ENCODE measurements at regions not wholly inside any gene's neighbourhood (a gene's known extent, or its start where the extent isn't known, plus 50 kb on each side); places are given as distances from the start of the nearest gene placed in this dataset.
A peak's percentile ranks its signal among the peaks of the same experiment; 100 is the strongest.

- DNase-seq (ENCODE audit: low read depth, low spot score), result peak; percentile 45
- Histone ChIP-seq H3K9me3 (ENCODE audit: control insufficient read depth, insufficient read depth, low read length) (no peaks in the 10 kb centered on the region), H3K27me3 (ENCODE audit: control insufficient read depth, insufficient read depth, low read length) (no peaks in the 10 kb centered on the region), H3K4me1 (ENCODE audit: control insufficient read depth, insufficient read depth, low read length) (no peaks in the 10 kb centered on the region), H3K36me3 (ENCODE audit: control insufficient read depth, insufficient read depth, low read length) (no peaks in the 10 kb centered on the region), H3K4me3 (ENCODE audit: low read length) (no peak overlapping the region), H3K27ac (ENCODE audit: low read length) (no peak overlapping the region)
- WGBS (ENCODE audit: insufficient coverage, insufficient read length), result no CpG with 5 or more reads among the region's 8 CpGs
Observed at GRCh38 chr12:91355150-91356006, 172.8 kb upstream of the DCN start.

- Histone ChIP-seq H3K27ac (ENCODE audit: low read length) (no peak overlapping the region), H3K36me3 (ENCODE audit: control insufficient read depth, insufficient read depth, low read length) (no peaks in the 10 kb centered on the region), H3K4me1 (ENCODE audit: control insufficient read depth, insufficient read depth, low read length) (no peaks in the 10 kb centered on the region), H3K27me3 (ENCODE audit: control insufficient read depth, insufficient read depth, low read length) (no peaks in the 10 kb centered on the region), H3K9me3 (ENCODE audit: control insufficient read depth, insufficient read depth, low read length) (no peaks in the 10 kb centered on the region), H3K4me3 (ENCODE audit: low read length) (no peak overlapping the region)
- WGBS (ENCODE audit: insufficient coverage, insufficient read length), result no CpG with 5 or more reads among the region's 1 CpG
- no peak for DNase-seq (ENCODE audit: low read depth, low spot score)
Observed at GRCh38 chr12:91353266-91353665, 170.6 kb upstream of the DCN start.

GRCh38 chr12:91349476-91349875 is 166.9 kb upstream of the DCN start:
- no peaks in the 10 kb centered on the region for H3K4me1 ChIP-seq (ENCODE audit: control insufficient read depth, insufficient read depth, low read length)
- H3K27me3 ChIP-seq (ENCODE audit: control insufficient read depth, insufficient read depth, low read length), result no peaks in the 10 kb centered on the region
- WGBS (ENCODE audit: insufficient coverage, insufficient read length), result no CpG with 5 or more reads among the region's 2 CpGs
- H3K36me3 ChIP-seq (ENCODE audit: control insufficient read depth, insufficient read depth, low read length), result no peaks in the 10 kb centered on the region
- no peak overlapping the region for H3K27ac ChIP-seq (ENCODE audit: low read length)
- no peak for DNase-seq (ENCODE audit: low read depth, low spot score)
- H3K9me3 ChIP-seq (ENCODE audit: control insufficient read depth, insufficient read depth, low read length), result no peaks in the 10 kb centered on the region
- H3K4me3 ChIP-seq (ENCODE audit: low read length), result no peak overlapping the region

- Histone ChIP-seq H3K36me3 (ENCODE audit: control insufficient read depth, insufficient read depth, low read length) (no peaks in the 10 kb centered on the region), H3K4me1 (ENCODE audit: control insufficient read depth, insufficient read depth, low read length) (no peaks in the 10 kb centered on the region), H3K27ac (ENCODE audit: low read length) (no peak overlapping the region), H3K27me3 (ENCODE audit: control insufficient read depth, insufficient read depth, low read length) (no peaks in the 10 kb centered on the region), H3K4me3 (ENCODE audit: low read length) (no peak overlapping the region), H3K9me3 (ENCODE audit: control insufficient read depth, insufficient read depth, low read length) (no peaks in the 10 kb centered on the region)
- DNase-seq (ENCODE audit: low read depth, low spot score), result no peak
- no CpG with 5 or more reads among the region's 3 CpGs for WGBS (ENCODE audit: insufficient coverage, insufficient read length)
Observed at GRCh38 chr12:91347481-91348214, 165.0 kb upstream of the DCN start.

- Histone ChIP-seq H3K36me3 (ENCODE audit: control insufficient read depth, insufficient read depth, low read length) (no peaks in the 10 kb centered on the region), H3K27me3 (ENCODE audit: control insufficient read depth, insufficient read depth, low read length) (no peaks in the 10 kb centered on the region), H3K4me3 (ENCODE audit: low read length) (no peak overlapping the region), H3K4me1 (ENCODE audit: control insufficient read depth, insufficient read depth, low read length) (no peaks in the 10 kb centered on the region), H3K9me3 (ENCODE audit: control insufficient read depth, insufficient read depth, low read length) (no peaks in the 10 kb centered on the region), H3K27ac (ENCODE audit: low read length) (no peak overlapping the region)
- WGBS (ENCODE audit: insufficient coverage, insufficient read length), result no CpG with 5 or more reads among the region's 1 CpG
- DNase-seq (ENCODE audit: low read depth, low spot score), result no peak
Observed at GRCh38 chr12:91346827-91347226, 164.2 kb upstream of the DCN start.

GRCh38 chr12:91344408-91344807 is 161.8 kb upstream of the DCN start:
- no peak overlapping the region for H3K4me3 ChIP-seq (ENCODE audit: low read length)
- no peaks in the 10 kb centered on the region for H3K4me1 ChIP-seq (ENCODE audit: control insufficient read depth, insufficient read depth, low read length)
- H3K27ac ChIP-seq (ENCODE audit: low read length), result no peak overlapping the region
- no peaks in the 10 kb centered on the region for H3K27me3 ChIP-seq (ENCODE audit: control insufficient read depth, insufficient read depth, low read length)
- WGBS (ENCODE audit: insufficient coverage, insufficient read length), result no CpG with 5 or more reads among the region's 2 CpGs
- H3K9me3 ChIP-seq (ENCODE audit: control insufficient read depth, insufficient read depth, low read length), result no peaks in the 10 kb centered on the region
- no peak for DNase-seq (ENCODE audit: low read depth, low spot score)
- no peaks in the 10 kb centered on the region for H3K36me3 ChIP-seq (ENCODE audit: control insufficient read depth, insufficient read depth, low read length)

GRCh38 chr12:91343010-91343409 is 160.4 kb upstream of the DCN start:
- no peaks in the 10 kb centered on the region for H3K4me1 ChIP-seq (ENCODE audit: control insufficient read depth, insufficient read depth, low read length)
- no peaks in the 10 kb centered on the region for H3K9me3 ChIP-seq (ENCODE audit: control insufficient read depth, insufficient read depth, low read length)
- no peaks in the 10 kb centered on the region for H3K36me3 ChIP-seq (ENCODE audit: control insufficient read depth, insufficient read depth, low read length)
- no CpG with 5 or more reads among the region's 2 CpGs for WGBS (ENCODE audit: insufficient coverage, insufficient read length)
- no peaks in the 10 kb centered on the region for H3K27me3 ChIP-seq (ENCODE audit: control insufficient read depth, insufficient read depth, low read length)
- H3K27ac ChIP-seq (ENCODE audit: low read length), result no peak overlapping the region
- H3K4me3 ChIP-seq (ENCODE audit: low read length), result no peak overlapping the region
- DNase-seq (ENCODE audit: low read depth, low spot score), result no peak

- no peak overlapping the region for H3K4me3 ChIP-seq (ENCODE audit: low read length)
- H3K36me3 ChIP-seq (ENCODE audit: control insufficient read depth, insufficient read depth, low read length), result no peaks in the 10 kb centered on the region
- H3K27ac ChIP-seq (ENCODE audit: low read length), result no peak overlapping the region
- H3K4me1 ChIP-seq (ENCODE audit: control insufficient read depth, insufficient read depth, low read length), result no peaks in the 10 kb centered on the region
- H3K27me3 ChIP-seq (ENCODE audit: control insufficient read depth, insufficient read depth, low read length), result no peaks in the 10 kb centered on the region
- WGBS (ENCODE audit: insufficient coverage, insufficient read length), result no CpG with 5 or more reads among the region's 2 CpGs
- no peak for DNase-seq (ENCODE audit: low read depth, low spot score)
- H3K9me3 ChIP-seq (ENCODE audit: control insufficient read depth, insufficient read depth, low read length), result no peaks in the 10 kb centered on the region
Observed at GRCh38 chr12:91339106-91339505, 156.5 kb upstream of the DCN start.

GRCh38 chr12:91335699-91336098 is 153.1 kb upstream of the DCN start:
- no peak overlapping the region for H3K27ac ChIP-seq (ENCODE audit: low read length)
- no CpG with 5 or more reads among the region's 1 CpG for WGBS (ENCODE audit: insufficient coverage, insufficient read length)
- no peak overlapping the region for H3K4me3 ChIP-seq (ENCODE audit: low read length)
- H3K36me3 ChIP-seq (ENCODE audit: control insufficient read depth, insufficient read depth, low read length), result no peaks in the 10 kb centered on the region
- H3K27me3 ChIP-seq (ENCODE audit: control insufficient read depth, insufficient read depth, low read length), result no peaks in the 10 kb centered on the region
- no peaks in the 10 kb centered on the region for H3K9me3 ChIP-seq (ENCODE audit: control insufficient read depth, insufficient read depth, low read length)
- DNase-seq (ENCODE audit: low read depth, low spot score), result no peak
- no peaks in the 10 kb centered on the region for H3K4me1 ChIP-seq (ENCODE audit: control insufficient read depth, insufficient read depth, low read length)

GRCh38 chr12:91333966-91334365 is 151.3 kb upstream of the DCN start:
- Histone ChIP-seq H3K9me3 (ENCODE audit: control insufficient read depth, insufficient read depth, low read length) (no peaks in the 10 kb centered on the region), H3K27ac (ENCODE audit: low read length) (no peak overlapping the region), H3K4me3 (ENCODE audit: low read length) (no peak overlapping the region), H3K27me3 (ENCODE audit: control insufficient read depth, insufficient read depth, low read length) (no peaks in the 10 kb centered on the region), H3K36me3 (ENCODE audit: control insufficient read depth, insufficient read depth, low read length) (no peaks in the 10 kb centered on the region), H3K4me1 (ENCODE audit: control insufficient read depth, insufficient read depth, low read length) (no peaks in the 10 kb centered on the region)
- DNase-seq (ENCODE audit: low read depth, low spot score), result no peak
